ENCODE measurements at regions not wholly inside any gene's neighbourhood (a gene's known extent, or its start where the extent isn't known, plus 50 kb on each side); places are given as distances from the start of the nearest gene placed in this dataset.

DNA sequence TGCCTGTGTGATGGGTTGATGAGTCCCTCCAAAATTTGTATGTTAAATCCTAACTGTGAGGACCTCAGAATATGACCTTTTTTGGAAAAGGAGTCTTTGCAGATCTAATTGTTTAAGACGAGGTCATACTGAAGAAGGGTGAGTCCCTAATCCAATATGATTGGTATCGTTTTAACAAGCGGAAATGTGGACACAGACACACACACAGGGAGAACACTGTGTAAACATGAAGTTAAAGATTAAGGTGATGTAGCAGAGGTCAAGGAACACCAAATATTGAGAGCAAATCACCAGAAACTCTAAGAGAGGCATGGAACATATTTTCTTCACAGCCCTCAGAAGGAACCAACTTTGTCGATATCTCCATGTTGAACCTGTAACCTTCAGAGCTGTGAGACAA lies 1106.7 kb downstream of the SLC6A15 start:
- TF ChIP-seq, protein P1, sequence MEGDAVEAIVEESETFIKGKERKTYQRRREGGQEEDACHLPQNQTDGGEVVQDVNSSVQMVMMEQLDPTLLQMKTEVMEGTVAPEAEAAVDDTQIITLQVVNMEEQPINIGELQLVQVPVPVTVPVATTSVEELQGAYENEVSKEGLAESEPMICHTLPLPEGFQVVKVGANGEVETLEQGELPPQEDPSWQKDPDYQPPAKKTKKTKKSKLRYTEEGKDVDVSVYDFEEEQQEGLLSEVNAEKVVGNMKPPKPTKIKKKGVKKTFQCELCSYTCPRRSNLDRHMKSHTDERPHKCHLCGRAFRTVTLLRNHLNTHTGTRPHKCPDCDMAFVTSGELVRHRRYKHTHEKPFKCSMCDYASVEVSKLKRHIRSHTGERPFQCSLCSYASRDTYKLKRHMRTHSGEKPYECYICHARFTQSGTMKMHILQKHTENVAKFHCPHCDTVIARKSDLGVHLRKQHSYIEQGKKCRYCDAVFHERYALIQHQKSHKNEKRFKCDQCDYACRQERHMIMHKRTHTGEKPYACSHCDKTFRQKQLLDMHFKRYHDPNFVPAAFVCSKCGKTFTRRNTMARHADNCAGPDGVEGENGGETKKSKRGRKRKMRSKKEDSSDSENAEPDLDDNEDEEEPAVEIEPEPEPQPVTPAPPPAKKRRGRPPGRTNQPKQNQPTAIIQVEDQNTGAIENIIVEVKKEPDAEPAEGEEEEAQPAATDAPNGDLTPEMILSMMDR (IDR thresholded peaks at IDR 0.05; ENCODE audit: low read depth, low read length) = no peak
- TF ChIP-seq EZH2phosphoT487 (IDR thresholded peaks at IDR 0.05; ENCODE audit: low read depth) = no peak
